ENCODE measurements at regions not wholly inside any gene's neighbourhood (a gene's known extent, or its start where the extent isn't known, plus 50 kb on each side); places are given as distances from the start of the nearest gene placed in this dataset.

DNA sequence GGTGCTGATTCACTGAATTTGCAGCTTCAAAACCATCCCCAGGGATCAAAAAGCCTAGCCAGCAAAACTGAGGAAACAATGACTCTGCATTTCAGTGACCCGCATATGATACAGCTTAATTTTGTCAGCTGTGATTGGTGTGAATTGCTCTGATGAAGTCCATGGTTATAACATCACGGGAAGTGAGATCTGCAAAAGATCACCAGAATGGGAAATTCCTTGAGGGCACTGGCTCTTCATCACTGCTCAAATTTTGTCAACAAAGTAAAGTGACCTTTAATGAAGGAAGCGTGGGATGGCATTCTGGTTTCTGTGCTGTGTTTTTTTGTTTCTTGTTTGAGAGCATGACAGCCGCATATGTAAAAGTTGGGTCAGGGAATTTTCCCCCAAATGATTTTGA, 745.9 kb downstream of the GATA3 start:
- Histone ChIP-seq H3K9ac (ENCODE audit: control insufficient read depth, extremely low read depth, insufficient read depth, low read length) (no peak overlapping the region), H3K27ac (ENCODE audit: control insufficient read depth, insufficient read depth, low read length) (no peak overlapping the region), H2AFZ (ENCODE audit: control insufficient read depth, low read length) (no peak overlapping the region), H3K4me2 (ENCODE audit: control insufficient read depth, extremely low read depth, insufficient read depth, low read depth, low read length) (no peak overlapping the region), H4K20me1 (ENCODE audit: control insufficient read depth, extremely low read depth, insufficient read depth, low read length) (no peaks in the 10 kb centered on the region), H3K79me2 (ENCODE audit: control insufficient read depth, insufficient read depth, low read length) (no peaks in the 10 kb centered on the region), H3K4me1 (ENCODE audit: control insufficient read depth, extremely low read depth, insufficient read depth, low read length) (no peaks in the 10 kb centered on the region), H3K36me3 (ENCODE audit: control insufficient read depth in 2 of 2, extremely low read depth in 1 of 2, insufficient read depth in 2 of 2, low read length in 2 of 2) (no peaks in the 10 kb centered on the region), H3K9me3 (ENCODE audit: control insufficient read depth, low read depth, low read length) (no peaks in the 10 kb centered on the region), H3K9me1 (ENCODE audit: control insufficient read depth, extremely low read depth, insufficient read depth, low read length) (no peaks in the 10 kb centered on the region), H3K27me3 (ENCODE audit: control insufficient read depth, extremely low read depth, insufficient read depth, low read length) (no peaks in the 10 kb centered on the region), H3K4me3 (ENCODE audit: control insufficient read depth in 2 of 3, extremely low read depth in 1 of 3, insufficient read depth in 2 of 3, low read depth in 1 of 3, low read length in 3 of 3) (no peak overlapping the region)
- DNase-seq (ENCODE audit: low read depth, low spot score): no peak
- no peak for FAIRE-seq
- TF ChIP-seq, protein P1, sequence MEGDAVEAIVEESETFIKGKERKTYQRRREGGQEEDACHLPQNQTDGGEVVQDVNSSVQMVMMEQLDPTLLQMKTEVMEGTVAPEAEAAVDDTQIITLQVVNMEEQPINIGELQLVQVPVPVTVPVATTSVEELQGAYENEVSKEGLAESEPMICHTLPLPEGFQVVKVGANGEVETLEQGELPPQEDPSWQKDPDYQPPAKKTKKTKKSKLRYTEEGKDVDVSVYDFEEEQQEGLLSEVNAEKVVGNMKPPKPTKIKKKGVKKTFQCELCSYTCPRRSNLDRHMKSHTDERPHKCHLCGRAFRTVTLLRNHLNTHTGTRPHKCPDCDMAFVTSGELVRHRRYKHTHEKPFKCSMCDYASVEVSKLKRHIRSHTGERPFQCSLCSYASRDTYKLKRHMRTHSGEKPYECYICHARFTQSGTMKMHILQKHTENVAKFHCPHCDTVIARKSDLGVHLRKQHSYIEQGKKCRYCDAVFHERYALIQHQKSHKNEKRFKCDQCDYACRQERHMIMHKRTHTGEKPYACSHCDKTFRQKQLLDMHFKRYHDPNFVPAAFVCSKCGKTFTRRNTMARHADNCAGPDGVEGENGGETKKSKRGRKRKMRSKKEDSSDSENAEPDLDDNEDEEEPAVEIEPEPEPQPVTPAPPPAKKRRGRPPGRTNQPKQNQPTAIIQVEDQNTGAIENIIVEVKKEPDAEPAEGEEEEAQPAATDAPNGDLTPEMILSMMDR (optimal IDR thresholded peaks at IDR 0.05 in 1 of 3, IDR thresholded peaks at IDR 0.05 in 1 of 3, conservative IDR thresholded peaks at IDR 0.05 in 1 of 3; ENCODE audit: extremely low read depth in 1 of 3, insufficient read depth in 2 of 3, low read length in 3 of 3): no peak
- TF ChIP-seq EZH2 (IDR thresholded peaks at IDR 0.05; ENCODE audit: low read length): no peak
- dilution Hi-C loops (cut with MboI; ENCODE audit: extremely low pct_ligation_motif_present, low sequenced_read_pairs): no loop called here

DNA sequence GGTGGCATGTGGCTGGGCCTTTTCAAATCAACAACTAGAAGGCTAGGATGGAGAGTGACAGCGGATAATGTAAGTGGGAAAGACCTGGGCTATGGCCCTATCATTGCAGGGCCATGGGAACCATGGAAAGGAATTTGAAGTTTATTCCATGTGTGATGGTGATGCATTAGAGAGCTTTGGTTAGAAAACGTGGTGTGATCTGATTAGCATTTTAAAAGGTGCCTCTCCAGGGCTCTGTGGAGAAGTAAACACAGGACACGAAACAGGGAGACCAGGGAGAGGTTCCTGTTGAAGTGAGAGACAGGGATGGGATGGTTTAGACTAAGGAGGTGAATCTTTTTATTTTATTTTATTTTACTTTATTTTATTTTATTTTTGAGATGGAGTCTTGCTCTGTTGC, 749.5 kb downstream of the GATA3 start:
- H3K4me1 ChIP-seq (ENCODE audit: control insufficient read depth, extremely low read depth, insufficient read depth, low read length): no peaks in the 10 kb centered on the region
- dilution Hi-C loops (cut with MboI; ENCODE audit: extremely low pct_ligation_motif_present, low sequenced_read_pairs): no loop called here
- H3K9me1 ChIP-seq (ENCODE audit: control insufficient read depth, extremely low read depth, insufficient read depth, low read length): no peaks in the 10 kb centered on the region
- TF ChIP-seq, protein P1 (optimal IDR thresholded peaks at IDR 0.05 in 1 of 3, IDR thresholded peaks at IDR 0.05 in 1 of 3, conservative IDR thresholded peaks at IDR 0.05 in 1 of 3; ENCODE audit: extremely low read depth in 1 of 3, insufficient read depth in 2 of 3, low read length in 3 of 3): no peak
- no peak for TF ChIP-seq EZH2 (IDR thresholded peaks at IDR 0.05; ENCODE audit: low read length)
- H3K4me2 ChIP-seq (ENCODE audit: control insufficient read depth, extremely low read depth, insufficient read depth, low read depth, low read length): no peak overlapping the region
- H3K4me3 ChIP-seq (ENCODE audit: control insufficient read depth in 2 of 3, extremely low read depth in 1 of 3, insufficient read depth in 2 of 3, low read depth in 1 of 3, low read length in 3 of 3): no peak overlapping the region
- no peaks in the 10 kb centered on the region for H3K9me3 ChIP-seq (ENCODE audit: control insufficient read depth, low read depth, low read length)
- no peak for FAIRE-seq
- no peaks in the 10 kb centered on the region for H3K36me3 ChIP-seq (ENCODE audit: control insufficient read depth in 2 of 2, extremely low read depth in 1 of 2, insufficient read depth in 2 of 2, low read length in 2 of 2)
- no peaks in the 10 kb centered on the region for H3K27me3 ChIP-seq (ENCODE audit: control insufficient read depth, extremely low read depth, insufficient read depth, low read length)
- H3K27ac ChIP-seq (ENCODE audit: control insufficient read depth, insufficient read depth, low read length): no peak overlapping the region
- no peak for DNase-seq (ENCODE audit: low read depth, low spot score)
- H2AFZ ChIP-seq (ENCODE audit: control insufficient read depth, low read length): no peak overlapping the region
- H4K20me1 ChIP-seq (ENCODE audit: control insufficient read depth, extremely low read depth, insufficient read depth, low read length): no peaks in the 10 kb centered on the region
- no peaks in the 10 kb centered on the region for H3K79me2 ChIP-seq (ENCODE audit: control insufficient read depth, insufficient read depth, low read length)
- no peak overlapping the region for H3K9ac ChIP-seq (ENCODE audit: control insufficient read depth, extremely low read depth, insufficient read depth, low read length)
